ENCODE measurements at regions not wholly inside any gene's neighbourhood (a gene's known extent, or its start where the extent isn't known, plus 50 kb on each side); places are given as distances from the start of the nearest gene placed in this dataset.

DNA sequence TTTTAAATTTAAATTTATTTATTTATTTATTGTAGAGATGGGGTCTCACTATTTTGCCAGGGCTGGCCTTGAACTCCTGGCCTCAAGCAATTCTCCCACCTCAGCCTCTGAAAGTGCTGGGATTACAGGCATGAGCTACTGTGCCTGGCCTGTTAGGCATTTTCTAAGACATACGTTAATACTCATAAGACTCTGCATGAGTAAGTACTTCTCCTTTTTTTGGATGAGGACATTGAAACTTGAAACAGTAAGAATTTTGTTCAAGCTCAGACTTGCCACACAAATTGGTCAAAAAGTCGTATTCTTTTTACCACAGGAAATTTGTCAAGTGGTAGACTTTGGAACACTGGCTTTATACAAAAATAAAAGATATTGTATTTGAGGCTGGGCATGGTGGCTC lies 187.4 kb upstream of the RASSF8 start:
- WGBS, result 2% methylated on average over 2 of the region's 2 CpGs
- Histone ChIP-seq H3K27me3 (ENCODE audit: control insufficient read depth in 4 of 4, insufficient read depth in 4 of 4, low read length in 3 of 4) (no peaks in the 10 kb centered on the region), H3K4me1 (ENCODE audit: control insufficient read depth in 4 of 4, insufficient read depth in 4 of 4, low read length in 3 of 4) (no peaks in the 10 kb centered on the region), H3K9ac (ENCODE audit: low read depth in 1 of 2, low read length in 2 of 2) (no peak overlapping the region), H3K9me3 (ENCODE audit: control insufficient read depth in 4 of 4, low read length in 3 of 4) (no peaks in the 10 kb centered on the region), H3K4me3 (ENCODE audit: low read depth in 1 of 3, low read length in 3 of 3) (no peak overlapping the region), H3K36me3 (ENCODE audit: control insufficient read depth in 4 of 4, insufficient read depth in 3 of 4, low read depth in 1 of 4, low read length in 3 of 4) (no peaks in the 10 kb centered on the region), H3K27ac (ENCODE audit: low read depth in 1 of 2, low read length in 2 of 2) (no peak overlapping the region)
- TF ChIP-seq FOXA1 (IDR thresholded peaks at IDR 0.05) (no peak), SP1 (IDR thresholded peaks at IDR 0.05) (no peak), FOXA2 (IDR thresholded peaks at IDR 0.05) (no peak)
- no peak for DNase-seq (ENCODE audit: low spot score)

DNA sequence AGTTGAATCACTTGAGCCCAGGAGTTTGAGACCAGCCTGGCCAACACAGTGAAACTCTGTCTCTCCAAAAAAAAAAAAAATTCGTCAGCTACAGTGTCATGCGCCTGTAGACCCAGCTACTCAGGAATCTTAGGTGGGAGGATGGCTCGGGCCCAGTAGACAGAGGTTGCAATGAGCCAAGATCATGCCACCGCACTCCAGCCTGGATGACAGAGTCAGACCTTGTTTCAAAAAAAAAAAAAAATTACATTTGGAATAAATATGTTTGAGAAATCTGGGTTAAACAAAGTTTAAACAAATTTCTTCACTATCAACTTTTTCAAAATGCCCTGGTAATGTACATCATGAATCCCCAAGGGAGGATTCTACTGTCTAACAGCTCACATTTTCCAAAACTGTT lies 187.0 kb upstream of the RASSF8 start:
- no peak overlapping the region for H3K9ac ChIP-seq (ENCODE audit: low read depth in 1 of 2, low read length in 2 of 2)
- 73% methylated on average over 4 of the region's 4 CpGs for WGBS
- no peaks in the 10 kb centered on the region for H3K27me3 ChIP-seq (ENCODE audit: control insufficient read depth in 4 of 4, insufficient read depth in 4 of 4, low read length in 3 of 4)
- H3K36me3 ChIP-seq (ENCODE audit: control insufficient read depth in 4 of 4, insufficient read depth in 3 of 4, low read depth in 1 of 4, low read length in 3 of 4), result no peaks in the 10 kb centered on the region
- no peak for DNase-seq (ENCODE audit: low spot score)
- TF ChIP-seq RAD21 (IDR thresholded peaks at IDR 0.05) (no peak), EGR1 (IDR thresholded peaks at IDR 0.05; ENCODE audit: low read depth in 2 of 2) (no peak), TAF1 (conservative IDR thresholded peaks at IDR 0.05) (no peak), HNF4G (IDR thresholded peaks at IDR 0.05) (no peak), RXRA (IDR thresholded peaks at IDR 0.05) (no peak), JUND (IDR thresholded peaks at IDR 0.05) (no peak), NR2F2 (IDR thresholded peaks at IDR 0.05) (no peak), GABPA (IDR thresholded peaks at IDR 0.05 in 1 of 2, conservative IDR thresholded peaks at IDR 0.05 in 1 of 2) (no peak), HNF4A (conservative IDR thresholded peaks at IDR 0.05) (no peak), FOXA1 (IDR thresholded peaks at IDR 0.05) (no peak), SP1 (IDR thresholded peaks at IDR 0.05) (no peak), YY1 (IDR thresholded peaks at IDR 0.05) (no peak), FOXA2 (IDR thresholded peaks at IDR 0.05) (no peak)
- TF ChIP-seq, protein P1, sequence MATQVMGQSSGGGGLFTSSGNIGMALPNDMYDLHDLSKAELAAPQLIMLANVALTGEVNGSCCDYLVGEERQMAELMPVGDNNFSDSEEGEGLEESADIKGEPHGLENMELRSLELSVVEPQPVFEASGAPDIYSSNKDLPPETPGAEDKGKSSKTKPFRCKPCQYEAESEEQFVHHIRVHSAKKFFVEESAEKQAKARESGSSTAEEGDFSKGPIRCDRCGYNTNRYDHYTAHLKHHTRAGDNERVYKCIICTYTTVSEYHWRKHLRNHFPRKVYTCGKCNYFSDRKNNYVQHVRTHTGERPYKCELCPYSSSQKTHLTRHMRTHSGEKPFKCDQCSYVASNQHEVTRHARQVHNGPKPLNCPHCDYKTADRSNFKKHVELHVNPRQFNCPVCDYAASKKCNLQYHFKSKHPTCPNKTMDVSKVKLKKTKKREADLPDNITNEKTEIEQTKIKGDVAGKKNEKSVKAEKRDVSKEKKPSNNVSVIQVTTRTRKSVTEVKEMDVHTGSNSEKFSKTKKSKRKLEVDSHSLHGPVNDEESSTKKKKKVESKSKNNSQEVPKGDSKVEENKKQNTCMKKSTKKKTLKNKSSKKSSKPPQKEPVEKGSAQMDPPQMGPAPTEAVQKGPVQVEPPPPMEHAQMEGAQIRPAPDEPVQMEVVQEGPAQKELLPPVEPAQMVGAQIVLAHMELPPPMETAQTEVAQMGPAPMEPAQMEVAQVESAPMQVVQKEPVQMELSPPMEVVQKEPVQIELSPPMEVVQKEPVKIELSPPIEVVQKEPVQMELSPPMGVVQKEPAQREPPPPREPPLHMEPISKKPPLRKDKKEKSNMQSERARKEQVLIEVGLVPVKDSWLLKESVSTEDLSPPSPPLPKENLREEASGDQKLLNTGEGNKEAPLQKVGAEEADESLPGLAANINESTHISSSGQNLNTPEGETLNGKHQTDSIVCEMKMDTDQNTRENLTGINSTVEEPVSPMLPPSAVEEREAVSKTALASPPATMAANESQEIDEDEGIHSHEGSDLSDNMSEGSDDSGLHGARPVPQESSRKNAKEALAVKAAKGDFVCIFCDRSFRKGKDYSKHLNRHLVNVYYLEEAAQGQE (IDR thresholded peaks at IDR 0.05), result no peak
- TF ChIP-seq, protein P2, sequence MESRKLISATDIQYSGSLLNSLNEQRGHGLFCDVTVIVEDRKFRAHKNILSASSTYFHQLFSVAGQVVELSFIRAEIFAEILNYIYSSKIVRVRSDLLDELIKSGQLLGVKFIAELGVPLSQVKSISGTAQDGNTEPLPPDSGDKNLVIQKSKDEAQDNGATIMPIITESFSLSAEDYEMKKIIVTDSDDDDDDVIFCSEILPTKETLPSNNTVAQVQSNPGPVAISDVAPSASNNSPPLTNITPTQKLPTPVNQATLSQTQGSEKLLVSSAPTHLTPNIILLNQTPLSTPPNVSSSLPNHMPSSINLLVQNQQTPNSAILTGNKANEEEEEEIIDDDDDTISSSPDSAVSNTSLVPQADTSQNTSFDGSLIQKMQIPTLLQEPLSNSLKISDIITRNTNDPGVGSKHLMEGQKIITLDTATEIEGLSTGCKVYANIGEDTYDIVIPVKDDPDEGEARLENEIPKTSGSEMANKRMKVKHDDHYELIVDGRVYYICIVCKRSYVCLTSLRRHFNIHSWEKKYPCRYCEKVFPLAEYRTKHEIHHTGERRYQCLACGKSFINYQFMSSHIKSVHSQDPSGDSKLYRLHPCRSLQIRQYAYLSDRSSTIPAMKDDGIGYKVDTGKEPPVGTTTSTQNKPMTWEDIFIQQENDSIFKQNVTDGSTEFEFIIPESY (IDR thresholded peaks at IDR 0.05), result no peak
- TF ChIP-seq, protein P3, sequence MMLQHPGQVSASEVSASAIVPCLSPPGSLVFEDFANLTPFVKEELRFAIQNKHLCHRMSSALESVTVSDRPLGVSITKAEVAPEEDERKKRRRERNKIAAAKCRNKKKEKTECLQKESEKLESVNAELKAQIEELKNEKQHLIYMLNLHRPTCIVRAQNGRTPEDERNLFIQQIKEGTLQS (IDR thresholded peaks at IDR 0.05), result no peak
- TF ChIP-seq, protein P4, sequence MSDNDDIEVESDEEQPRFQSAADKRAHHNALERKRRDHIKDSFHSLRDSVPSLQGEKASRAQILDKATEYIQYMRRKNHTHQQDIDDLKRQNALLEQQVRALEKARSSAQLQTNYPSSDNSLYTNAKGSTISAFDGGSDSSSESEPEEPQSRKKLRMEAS (IDR thresholded peaks at IDR 0.05), result no peak
- TF ChIP-seq, protein P5, sequence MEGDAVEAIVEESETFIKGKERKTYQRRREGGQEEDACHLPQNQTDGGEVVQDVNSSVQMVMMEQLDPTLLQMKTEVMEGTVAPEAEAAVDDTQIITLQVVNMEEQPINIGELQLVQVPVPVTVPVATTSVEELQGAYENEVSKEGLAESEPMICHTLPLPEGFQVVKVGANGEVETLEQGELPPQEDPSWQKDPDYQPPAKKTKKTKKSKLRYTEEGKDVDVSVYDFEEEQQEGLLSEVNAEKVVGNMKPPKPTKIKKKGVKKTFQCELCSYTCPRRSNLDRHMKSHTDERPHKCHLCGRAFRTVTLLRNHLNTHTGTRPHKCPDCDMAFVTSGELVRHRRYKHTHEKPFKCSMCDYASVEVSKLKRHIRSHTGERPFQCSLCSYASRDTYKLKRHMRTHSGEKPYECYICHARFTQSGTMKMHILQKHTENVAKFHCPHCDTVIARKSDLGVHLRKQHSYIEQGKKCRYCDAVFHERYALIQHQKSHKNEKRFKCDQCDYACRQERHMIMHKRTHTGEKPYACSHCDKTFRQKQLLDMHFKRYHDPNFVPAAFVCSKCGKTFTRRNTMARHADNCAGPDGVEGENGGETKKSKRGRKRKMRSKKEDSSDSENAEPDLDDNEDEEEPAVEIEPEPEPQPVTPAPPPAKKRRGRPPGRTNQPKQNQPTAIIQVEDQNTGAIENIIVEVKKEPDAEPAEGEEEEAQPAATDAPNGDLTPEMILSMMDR (IDR thresholded peaks at IDR 0.05; ENCODE audit: low read depth, low read length, missing input control), result no peak
- no peaks in the 10 kb centered on the region for H3K4me1 ChIP-seq (ENCODE audit: control insufficient read depth in 4 of 4, insufficient read depth in 4 of 4, low read length in 3 of 4)
- H3K4me3 ChIP-seq (ENCODE audit: low read depth in 1 of 3, low read length in 3 of 3), result no peak overlapping the region
- no peaks in the 10 kb centered on the region for H3K9me3 ChIP-seq (ENCODE audit: control insufficient read depth in 4 of 4, low read length in 3 of 4)
- no peak overlapping the region for H3K27ac ChIP-seq (ENCODE audit: low read depth in 1 of 2, low read length in 2 of 2)

All from liver (tissue), 8 donors.